UCSD-AML1 (cell line): ENCODE measurements at regions not wholly inside any gene's neighbourhood (a gene's known extent, or its start where the extent isn't known, plus 50 kb on each side); places are given as distances from the start of the nearest gene placed in this dataset.
"Not testable (repeated sequence)": the region's sequence is repeated elsewhere in the genome, so short reads cannot be mapped to it uniquely, and the experiment has no call there.

Experiments
- DNase-seq: peaks from one replicate; lab custom pipeline; 2025; ENCODE audit not compliant: unreplicated experiment; lab: John Stamatoyannopoulos, UW

GRCh38 chr3:168977716-168978374 is 685.7 kb downstream of the MECOM start:
- DNase-seq = no peak

GRCh38 chr3:168976969-168977368 is 686.5 kb downstream of the MECOM start:
- no peak for DNase-seq

GRCh38 chr3:168975576-168975975 is 687.9 kb downstream of the MECOM start:
- no peak for DNase-seq

GRCh38 chr3:168974617-168975403 is 688.7 kb downstream of the MECOM start:
- no peak for DNase-seq

- no peak for DNase-seq
Observed at GRCh38 chr3:168973897-168974296, 689.6 kb downstream of the MECOM start.

DNA sequence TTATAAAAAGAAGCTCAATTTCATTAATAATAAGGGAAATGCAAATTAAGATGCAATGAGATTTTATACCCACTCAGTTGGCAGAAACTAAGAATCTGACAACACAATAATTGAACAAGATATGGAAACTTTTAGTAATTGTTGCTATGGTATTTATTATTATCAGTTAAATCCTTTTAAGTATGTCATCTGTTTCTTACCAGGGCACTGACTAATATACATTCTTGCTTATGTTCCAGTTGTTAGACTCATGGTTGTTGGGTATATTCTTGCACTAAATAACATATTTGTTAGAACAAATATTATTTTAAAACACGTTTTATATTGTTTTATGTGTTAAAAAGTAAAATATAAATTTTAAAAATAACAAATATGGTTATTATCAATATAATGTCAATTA is 690.3 kb downstream of the MECOM start:
- no peak for DNase-seq

- no peak for DNase-seq
Observed at GRCh38 chr3:168968609-168969008, 694.9 kb downstream of the MECOM start.

GRCh38 chr3:168964736-168965135 is 698.8 kb downstream of the MECOM start:
- DNase-seq = no peak

GRCh38 chr3:168961271-168961670 is 702.2 kb downstream of the MECOM start:
- no peak for DNase-seq

DNA sequence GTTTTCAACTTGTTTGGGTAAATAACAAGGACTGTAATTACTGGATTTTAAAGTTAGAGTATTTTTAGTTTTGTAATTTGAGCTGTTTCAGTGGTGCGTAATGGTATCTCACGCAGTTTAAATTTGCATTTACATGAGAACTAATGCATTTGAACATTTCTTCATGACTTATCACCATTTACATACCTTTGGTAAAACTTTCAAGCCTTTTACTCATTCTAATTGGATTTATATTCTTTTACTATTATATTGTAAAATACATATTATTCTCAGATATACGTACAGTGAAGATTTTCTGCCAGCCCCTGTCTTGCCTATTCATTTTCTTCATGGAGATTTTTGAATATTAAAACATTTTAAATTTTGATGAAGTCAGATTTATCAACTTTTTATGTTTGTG is 703.8 kb downstream of the MECOM start:
- DNase-seq = no peak

GRCh38 chr3:168958466-168958865 is 705.0 kb downstream of the MECOM start:
- DNase-seq = no peak

DNA sequence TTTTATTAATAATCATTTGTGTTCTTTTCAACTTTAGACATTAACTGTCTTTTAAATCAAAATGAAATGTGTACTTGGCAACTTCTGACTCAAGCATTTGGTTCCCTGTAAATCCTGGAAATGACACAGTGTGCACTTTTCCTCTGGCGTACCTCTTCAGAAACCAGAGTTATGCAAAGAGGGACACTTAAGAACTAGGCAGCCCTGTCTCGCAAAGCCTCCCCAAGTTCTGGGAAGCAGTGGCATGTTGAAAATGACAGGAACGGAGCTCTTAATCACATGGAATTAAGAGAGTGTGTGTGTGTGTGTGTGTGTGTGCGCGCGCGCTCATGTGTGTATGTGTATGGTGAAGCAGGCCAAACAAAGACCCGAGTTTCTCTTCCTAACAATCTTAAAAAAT is 707.4 kb downstream of the MECOM start:
- no peak for DNase-seq

- DNase-seq = no peak
Observed at GRCh38 chr3:168952551-168952950, 711.0 kb downstream of the MECOM start.

DNA sequence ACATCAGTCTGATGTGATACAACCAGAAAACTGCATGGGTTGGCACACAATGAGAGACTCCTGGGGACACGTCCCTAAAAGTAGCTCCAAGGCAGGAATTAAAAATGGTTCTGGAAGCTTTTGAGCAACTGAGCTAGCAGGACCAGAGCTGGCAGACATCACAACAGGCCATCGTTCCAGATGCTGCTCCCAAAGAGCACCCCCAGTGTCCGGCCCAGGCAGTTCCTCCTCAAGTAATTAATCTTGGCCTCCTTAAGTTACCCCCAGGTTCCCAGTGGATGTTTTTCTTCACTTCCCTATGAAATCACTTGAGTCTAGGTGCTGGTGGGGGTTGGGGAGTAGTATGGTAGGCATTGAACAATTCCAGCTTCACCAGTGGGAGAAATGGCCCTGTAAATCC is 711.6 kb downstream of the MECOM start:
- no peak for DNase-seq

DNA sequence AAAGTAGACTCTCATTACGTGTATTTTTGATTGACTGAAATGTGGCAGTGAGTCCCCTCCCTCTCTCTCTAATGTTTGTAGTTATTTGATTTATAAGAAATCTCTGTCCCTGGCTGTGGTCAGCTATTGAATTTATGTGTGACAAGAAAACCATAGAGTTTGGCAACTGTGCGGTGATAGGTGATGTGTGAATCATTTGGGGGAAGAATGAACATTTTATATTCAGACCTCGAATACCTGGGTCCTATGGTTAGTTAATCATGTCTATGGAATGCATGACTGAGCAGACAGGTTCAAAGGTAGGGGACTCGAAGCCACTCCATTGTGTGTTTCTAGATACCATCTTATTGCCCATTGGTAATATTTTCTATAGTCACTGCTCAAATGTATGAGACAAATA is 712.1 kb downstream of the MECOM start:
- no peak for DNase-seq

DNA sequence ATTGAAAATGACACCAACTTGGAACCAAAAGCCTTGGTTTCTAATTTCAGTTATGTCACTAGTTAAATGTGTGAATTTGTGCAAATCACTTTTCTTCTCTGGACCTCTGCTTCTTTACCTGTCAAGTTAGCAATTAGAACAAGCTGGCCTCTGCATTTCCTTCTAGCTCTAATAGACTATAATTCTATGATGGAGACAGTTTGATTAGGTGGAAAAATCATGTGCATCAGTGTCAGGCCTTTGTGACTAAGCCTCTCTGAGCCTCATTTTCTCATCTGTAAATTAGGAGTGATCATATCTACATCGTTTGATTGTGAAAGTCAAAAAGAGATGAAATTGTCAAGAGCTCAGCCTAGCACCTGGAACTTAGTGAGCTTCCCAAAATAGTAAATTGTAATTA is 712.9 kb downstream of the MECOM start:
- no peak for DNase-seq

DNA sequence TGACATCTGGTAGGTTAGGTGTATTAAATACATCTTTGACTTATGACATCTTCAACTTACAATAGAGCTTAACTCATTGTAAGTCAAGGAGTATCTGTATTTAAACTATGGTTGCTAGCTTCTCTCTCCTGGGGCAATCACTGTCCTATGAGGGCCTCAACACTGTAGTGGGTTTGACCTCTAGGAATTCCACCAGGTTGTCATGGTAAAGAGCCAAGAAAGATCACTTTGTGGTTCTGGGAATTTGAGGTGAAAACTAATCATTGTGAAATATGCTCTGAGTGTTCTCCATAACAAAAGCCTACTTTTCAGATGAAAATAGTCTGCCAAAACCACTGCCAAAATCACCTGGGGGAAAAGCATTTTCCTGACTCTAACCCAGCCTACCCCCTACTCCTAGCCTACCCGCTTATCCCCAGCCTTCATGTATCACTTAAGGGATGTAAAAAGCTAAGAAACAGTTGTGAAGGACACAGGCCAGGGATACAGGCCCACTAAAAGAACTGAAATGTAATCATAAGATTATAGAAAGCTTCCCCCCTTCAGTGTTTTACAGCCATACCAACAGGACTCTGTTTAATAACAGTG is 723.8 kb downstream of the MECOM start:
- DNase-seq = no peak

- DNase-seq = no peak
Observed at GRCh38 chr3:168933614-168934013, 729.9 kb downstream of the MECOM start.

- DNase-seq = not testable (repeated sequence)
Observed at GRCh38 chr3:168929997-168930396, 733.5 kb downstream of the MECOM start.

DNA sequence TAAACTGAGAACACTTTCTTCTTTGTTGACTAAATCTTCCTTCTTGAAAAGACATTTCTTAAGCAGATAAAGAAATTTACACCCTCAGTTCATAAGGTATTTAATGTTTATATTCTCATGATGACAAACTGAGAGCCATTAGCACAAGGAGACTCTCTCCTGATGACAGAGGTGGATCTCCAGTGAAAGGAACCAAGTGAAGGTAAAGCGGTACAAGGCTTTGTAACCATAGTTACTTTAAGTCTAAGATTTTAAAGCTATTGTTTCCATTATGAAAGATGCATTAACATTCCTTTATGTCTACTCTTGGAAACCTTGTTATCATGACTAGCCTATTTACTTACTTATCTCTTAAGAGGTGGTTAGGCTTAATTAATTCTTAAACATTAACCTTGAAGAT is 737.1 kb downstream of the MECOM start:
- no peak for DNase-seq

- DNase-seq = no peak
Observed at GRCh38 chr3:168925568-168925967, 737.9 kb downstream of the MECOM start.

DNA sequence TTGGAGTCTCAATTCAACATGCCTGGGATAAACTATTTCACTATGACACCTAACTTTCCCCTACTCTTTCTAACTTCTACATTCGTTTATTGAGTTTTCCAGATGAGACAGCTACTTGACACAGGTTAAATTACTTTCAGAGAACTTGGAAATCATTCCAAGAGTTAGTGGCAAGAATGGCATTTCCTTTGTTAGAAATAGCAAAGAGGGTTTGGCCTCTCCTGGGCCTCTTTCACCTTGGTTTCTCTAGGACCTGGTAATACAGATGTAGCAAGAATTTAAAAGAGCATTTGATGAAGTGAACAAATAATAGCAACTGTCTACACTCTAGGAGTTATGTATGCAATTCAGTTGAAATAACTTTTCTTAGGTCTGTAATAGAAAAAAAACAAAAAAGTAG is 748.9 kb downstream of the MECOM start:
- DNase-seq = no peak
